GM10266 (cell line): ENCODE measurements at regions not wholly inside any gene's neighbourhood (a gene's known extent, or its start where the extent isn't known, plus 50 kb on each side); places are given as distances from the start of the nearest gene placed in this dataset.

ENCODE experiments used
- DNase-seq: peaks from one replicate; pipeline ENCODE4 v3.0.0; 2012; ENCODE audit errors: extremely low spot score
- TF ChIP-seq, protein P1 (sequence below): IDR thresholded peaks from 2 replicates; pipeline ENCODE4 v1.5.1; 2012; ENCODE audit warnings: mild to moderate bottlenecking, low read depth; ENCODE audit not compliant: control insufficient read depth, insufficient read depth; ENCODE audit errors: missing control alignments

GRCh38 chr1:199404976-199405375 lies 622.5 kb upstream of the NR5A2 start:
- DNase-seq, result no peak
- TF ChIP-seq, protein P1, sequence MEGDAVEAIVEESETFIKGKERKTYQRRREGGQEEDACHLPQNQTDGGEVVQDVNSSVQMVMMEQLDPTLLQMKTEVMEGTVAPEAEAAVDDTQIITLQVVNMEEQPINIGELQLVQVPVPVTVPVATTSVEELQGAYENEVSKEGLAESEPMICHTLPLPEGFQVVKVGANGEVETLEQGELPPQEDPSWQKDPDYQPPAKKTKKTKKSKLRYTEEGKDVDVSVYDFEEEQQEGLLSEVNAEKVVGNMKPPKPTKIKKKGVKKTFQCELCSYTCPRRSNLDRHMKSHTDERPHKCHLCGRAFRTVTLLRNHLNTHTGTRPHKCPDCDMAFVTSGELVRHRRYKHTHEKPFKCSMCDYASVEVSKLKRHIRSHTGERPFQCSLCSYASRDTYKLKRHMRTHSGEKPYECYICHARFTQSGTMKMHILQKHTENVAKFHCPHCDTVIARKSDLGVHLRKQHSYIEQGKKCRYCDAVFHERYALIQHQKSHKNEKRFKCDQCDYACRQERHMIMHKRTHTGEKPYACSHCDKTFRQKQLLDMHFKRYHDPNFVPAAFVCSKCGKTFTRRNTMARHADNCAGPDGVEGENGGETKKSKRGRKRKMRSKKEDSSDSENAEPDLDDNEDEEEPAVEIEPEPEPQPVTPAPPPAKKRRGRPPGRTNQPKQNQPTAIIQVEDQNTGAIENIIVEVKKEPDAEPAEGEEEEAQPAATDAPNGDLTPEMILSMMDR, result no peak

DNA sequence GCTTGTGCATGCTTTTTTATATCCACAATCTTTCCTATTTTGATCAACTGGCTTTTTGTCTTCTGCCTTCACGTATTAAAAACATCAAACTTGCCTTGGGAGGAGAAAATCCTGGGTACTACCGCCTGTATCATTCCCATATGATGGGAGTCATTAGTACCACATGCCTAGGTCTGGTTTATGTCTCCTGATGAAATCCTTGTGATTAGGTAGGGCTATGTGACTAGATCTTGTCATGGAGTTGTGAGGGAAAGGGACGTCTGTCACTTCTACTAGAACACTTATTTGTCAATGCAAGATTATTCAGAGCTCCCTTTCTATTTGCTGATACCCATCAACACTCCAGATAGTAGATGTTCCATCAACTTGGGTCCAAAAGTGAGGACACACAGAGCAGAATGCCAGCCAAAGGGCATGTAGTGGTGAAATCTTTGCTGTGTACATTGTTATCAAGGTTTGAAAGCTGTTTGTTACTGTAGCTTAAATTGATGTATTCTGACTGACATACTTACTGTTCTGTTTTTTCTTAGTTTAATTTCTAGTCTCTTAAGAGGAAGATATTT lies 621.8 kb upstream of the NR5A2 start:
- DNase-seq, result no peak
- TF ChIP-seq, protein P1, result no peak

DNA sequence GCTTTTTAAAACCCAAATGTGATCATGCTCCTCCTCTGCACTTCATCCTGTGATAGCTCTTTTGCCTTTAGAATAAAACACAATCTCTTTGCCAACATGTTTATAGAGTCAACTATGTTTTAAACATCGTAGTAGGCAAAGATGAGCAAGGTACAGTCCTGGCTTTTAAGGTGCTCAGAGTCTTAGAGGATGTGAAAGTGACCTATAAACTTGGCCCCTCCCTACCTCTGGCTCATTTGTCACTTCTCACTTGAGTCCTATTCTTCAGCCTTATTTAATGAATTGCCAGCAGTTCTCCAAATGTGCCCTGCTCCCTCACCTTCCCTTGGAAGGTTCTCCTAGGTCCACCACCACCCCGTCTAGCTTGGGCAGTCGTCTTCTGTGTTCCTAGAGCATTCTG lies 617.0 kb upstream of the NR5A2 start:
- no peak for DNase-seq
- TF ChIP-seq, protein P1, result no peak

DNA sequence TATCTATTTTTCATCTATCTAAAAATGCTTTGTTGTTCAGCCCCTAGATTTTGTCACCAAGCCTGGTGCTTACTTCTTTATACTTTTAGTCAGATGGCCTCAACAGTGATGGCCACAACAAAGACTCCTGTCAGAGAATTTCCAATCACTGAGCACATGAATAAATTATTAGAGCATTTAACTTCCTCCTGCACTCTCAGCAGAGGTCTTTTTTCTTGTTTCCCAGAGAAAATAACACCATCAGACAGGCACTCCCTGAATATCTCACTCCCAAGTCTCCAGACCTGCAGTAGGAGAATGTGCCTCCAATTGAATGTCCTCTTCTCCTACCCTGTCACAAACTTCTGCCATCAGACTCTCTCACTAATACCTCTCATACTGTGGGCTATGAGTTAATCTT lies 616.0 kb upstream of the NR5A2 start:
- no peak for DNase-seq
- TF ChIP-seq, protein P1, result no peak

DNA sequence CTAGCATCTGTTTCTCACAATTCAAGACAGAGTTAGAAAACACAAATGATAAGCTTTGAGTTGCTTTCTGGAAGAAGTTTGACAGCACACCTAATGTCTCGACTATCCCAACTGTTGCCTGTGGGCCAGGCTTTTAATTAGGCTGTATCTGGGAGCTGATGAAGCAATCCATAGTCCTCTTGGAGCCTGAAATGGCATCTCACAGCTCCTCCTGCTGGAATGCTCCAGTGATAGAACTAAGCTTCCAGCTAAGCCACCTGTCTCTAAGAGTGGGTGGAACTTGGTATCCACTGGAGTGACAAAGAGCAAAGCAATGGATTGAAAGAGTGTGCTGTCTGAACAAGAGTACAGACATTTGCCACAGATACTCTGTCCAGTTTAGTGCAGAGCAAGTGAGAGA lies 605.3 kb upstream of the NR5A2 start:
- TF ChIP-seq, protein P1, result no peak
- no peak for DNase-seq

- TF ChIP-seq, protein P1, result no peak
- DNase-seq, result no peak
Measured at GRCh38 chr1:199447906-199448305, 579.6 kb upstream of the NR5A2 start.

DNA sequence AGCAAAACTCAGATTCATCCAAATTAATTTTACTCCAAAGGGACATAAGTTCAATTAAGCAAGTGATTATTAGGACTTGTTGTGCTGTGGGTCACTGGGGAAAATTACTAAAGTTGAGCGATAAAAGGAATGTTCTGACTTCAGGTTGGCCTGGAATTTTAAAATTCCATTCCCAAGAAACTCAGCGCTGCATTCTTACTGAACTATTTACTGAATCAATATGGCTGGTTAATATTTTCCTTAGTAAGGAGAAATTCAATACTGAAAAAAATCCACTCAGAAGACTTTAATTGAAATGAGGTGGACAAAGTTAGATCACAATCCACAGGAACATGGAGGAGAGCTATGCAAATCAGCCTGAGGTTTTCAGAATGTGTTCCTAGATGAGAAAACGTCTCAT lies 578.9 kb upstream of the NR5A2 start:
- no peak for DNase-seq
- TF ChIP-seq, protein P1, result no peak
